ENCODE measurements at regions not wholly inside any gene's neighbourhood (a gene's known extent, or its start where the extent isn't known, plus 50 kb on each side); places are given as distances from the start of the nearest gene placed in this dataset.

DNA sequence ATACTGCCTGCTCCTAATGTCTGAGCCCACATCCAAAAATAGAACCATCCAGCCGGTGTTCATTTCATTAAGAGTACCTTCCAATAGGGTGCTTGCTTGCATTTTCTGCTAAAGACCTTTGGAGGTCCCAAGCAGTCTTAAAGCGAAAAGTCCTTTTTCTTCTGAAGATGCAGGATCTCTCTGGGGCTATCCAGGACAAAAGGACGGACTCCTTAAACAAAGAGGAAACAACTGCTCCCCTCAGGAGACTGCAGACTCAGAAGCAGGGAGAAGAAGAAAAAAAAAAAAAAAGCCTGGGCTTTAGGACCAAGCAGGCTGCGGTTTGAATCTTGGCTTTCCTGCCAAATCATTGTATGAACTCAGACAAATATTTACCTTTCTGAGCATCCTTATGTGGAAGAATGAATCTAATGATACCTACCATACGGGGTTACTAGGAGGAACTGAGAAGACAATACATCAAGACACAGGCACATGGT lies 204.0 kb downstream of the PLPP3 start:
- H2AFZ ChIP-seq (ENCODE audit: low read length): no peak overlapping the region
- no peak overlapping the region for H3K9ac ChIP-seq (replicated peaks in 1 of 4; ENCODE audit: extremely low read depth in 1 of 4, low read depth in 3 of 4, low read length in 3 of 4)
- ChIA-PET POLR2A (ENCODE audit: partially characterized antibody) (interaction anchor here (0.9 to 1.1 kb wide), 2 partner anchors 9 to 203 kb away, joined by 3 to 4 read pairs; no protein-coding TSS in a partner anchor), CTCF (ENCODE audit: partially characterized antibody) (interaction anchor here (1.0 to 2.1 kb wide), 2 partner anchors 135 to 204 kb away, joined by 3 to 4 read pairs; partner anchors contain the start of gene PLPP3)
- H4K8ac ChIP-seq (ENCODE audit: extremely low read depth, insufficient read depth, low read length): no peak overlapping the region
- peak; percentile 84 for FAIRE-seq
- H2BK20ac ChIP-seq (ENCODE audit: low read length): no peak overlapping the region
- no peak overlapping the region for H3K4ac ChIP-seq (replicated peaks; ENCODE audit: insufficient read length, low read depth, low read length)
- 33% methylated on average over 5 of the region's 5 CpGs; no CpG with 5 or more reads in 1 of the 2 experiments for WGBS, 2 experiments (ENCODE audit: extremely low coverage in 1 of 2, insufficient coverage in 1 of 2, insufficient read length in 1 of 2, insufficient replicate concordance in 2 of 2, low coverage in 1 of 2, low lambda C conversion rate in 2 of 2, missing lambda C conversion rate in 1 of 2)
- H2BK12ac ChIP-seq (ENCODE audit: low read depth, low read length): no peak overlapping the region
- peak overlapping the region in 1 of 2 experiments; percentile 21; a peak in 1 of 4 replicates for H3K4me2 ChIP-seq (ENCODE audit: insufficient read depth in 1 of 2, low read depth in 2 of 2, low read length in 2 of 2)
- H2BK120ac ChIP-seq (replicated peaks; ENCODE audit: low read depth, low read length): no peak overlapping the region
- H2BK15ac ChIP-seq (ENCODE audit: low read length): no peak overlapping the region
- H4K91ac ChIP-seq (replicated peaks; ENCODE audit: insufficient read length, low read length): no peak overlapping the region
- no peak overlapping the region for H3K23ac ChIP-seq (ENCODE audit: insufficient read length)
- DNase-seq (ENCODE audit: low read depth in 1 of 2, low spot score in 2 of 2): no peak
- H2BK5ac ChIP-seq (ENCODE audit: low read depth, low read length): no peak overlapping the region
- H3K36me3 ChIP-seq (ENCODE audit: control insufficient read depth in 2 of 4, insufficient read depth in 4 of 4, low read length in 3 of 4): no peaks in the 10 kb centered on the region
- H3K79me1 ChIP-seq (ENCODE audit: low read depth, low read length): no peaks in the 10 kb centered on the region
- no peak overlapping the region for H3K14ac ChIP-seq (ENCODE audit: insufficient read length)
- no peak overlapping the region for H3K56ac ChIP-seq (replicated peaks; ENCODE audit: insufficient read length, low read depth, low read length)
- H4K20me1 ChIP-seq (replicated peaks in 1 of 2; ENCODE audit: control insufficient read depth in 1 of 2, insufficient read depth in 2 of 2, low read length in 2 of 2): no peaks in the 10 kb centered on the region
- peak overlapping the region; percentile 56 for H4K5ac ChIP-seq (ENCODE audit: insufficient read length, low read depth, low read length)
- no peaks in the 10 kb centered on the region for H3K9me3 ChIP-seq (ENCODE audit: insufficient read depth in 2 of 2, low read depth in 1 of 2, low read length in 1 of 2)
- no peaks in the 10 kb centered on the region for H3K79me2 ChIP-seq (ENCODE audit: control insufficient read depth in 1 of 2, insufficient read depth in 2 of 2, low read length in 2 of 2)
- no peaks in the 10 kb centered on the region for H3K27me3 ChIP-seq (replicated peaks in 1 of 4; ENCODE audit: control insufficient read depth in 3 of 4, extremely low read depth in 1 of 4, insufficient read depth in 3 of 4, low read length in 3 of 4)
- no peak for TF ChIP-seq NRF1 (IDR thresholded peaks at IDR 0.05; ENCODE audit: low read depth, low read length)
- TF ChIP-seq JUND (IDR thresholded peaks at IDR 0.05; ENCODE audit: low read length): no peak
- TF ChIP-seq POLR2A (IDR thresholded peaks at IDR 0.05; ENCODE audit: control extremely low read depth in 1 of 2, low read depth in 2 of 2, low read length in 2 of 2): no peak
- TF ChIP-seq, protein P1, sequence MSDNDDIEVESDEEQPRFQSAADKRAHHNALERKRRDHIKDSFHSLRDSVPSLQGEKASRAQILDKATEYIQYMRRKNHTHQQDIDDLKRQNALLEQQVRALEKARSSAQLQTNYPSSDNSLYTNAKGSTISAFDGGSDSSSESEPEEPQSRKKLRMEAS (IDR thresholded peaks at IDR 0.05): no peak
- TF ChIP-seq SIX5 (IDR thresholded peaks at IDR 0.05; ENCODE audit: low read depth, low read length): no peak
- no peak for TF ChIP-seq SIN3A (conservative IDR thresholded peaks at IDR 0.05 in 1 of 2, IDR thresholded peaks at IDR 0.05 in 1 of 2; ENCODE audit: low read depth in 1 of 2, low read length in 2 of 2)
- peak; percentile 81; the same call in 1 of the 2 replicates for TF ChIP-seq FOSL1 (IDR thresholded peaks at IDR 0.05; ENCODE audit: insufficient read depth, low read depth, low read length)
- no peak for TF ChIP-seq SAP30 (IDR thresholded peaks at IDR 0.05; ENCODE audit: insufficient read depth, insufficient replicate concordance, low read length)
- no peak for TF ChIP-seq CREB1 (IDR thresholded peaks at IDR 0.05)
- TF ChIP-seq JUN (IDR thresholded peaks at IDR 0.05; ENCODE audit: low read depth, low read length): no peak
- TF ChIP-seq TEAD4 (IDR thresholded peaks at IDR 0.05; ENCODE audit: low read depth, low read length): no peak
- 0 out of 4 replicates have a peak, but pooled peaks of 1 of the 2 experiments have one; percentile 4 for TF ChIP-seq RAD21 (IDR thresholded peaks at IDR 0.05 in 1 of 2, conservative IDR thresholded peaks at IDR 0.05 in 1 of 2; ENCODE audit: low read depth in 2 of 2, low read length in 2 of 2)
- peak overlapping the region in 1 of 4 experiments; percentile 21; a peak in 1 of 8 replicates for H3K4me3 ChIP-seq (ENCODE audit: extremely low read depth in 1 of 4, insufficient read depth in 2 of 4, low read depth in 3 of 4, low read length in 4 of 4)
- no peak overlapping the region for H3K27ac ChIP-seq (ENCODE audit: low read depth, low read length)
- peak overlapping the region; percentile 21; the same call in 1 of the 2 replicates for H3K18ac ChIP-seq (ENCODE audit: extremely low read depth, low read length)
- H2AK5ac ChIP-seq (ENCODE audit: low read depth, low read length): no peak overlapping the region
- no peaks in the 10 kb centered on the region for H3K23me2 ChIP-seq (ENCODE audit: low read depth, low read length)
- peaks cover 6 to 26% (median 20%) of the 10 kb centered on the region in 4 experiments; a peak in 6 of 7 replicates for H3K4me1 ChIP-seq (replicated peaks in 1 of 4; ENCODE audit: control insufficient read depth in 3 of 4, insufficient read depth in 4 of 4, low read length in 3 of 4)
